ENCODE measurements at regions not wholly inside any gene's neighbourhood (a gene's known extent, or its start where the extent isn't known, plus 50 kb on each side); places are given as distances from the start of the nearest gene placed in this dataset.

DNA sequence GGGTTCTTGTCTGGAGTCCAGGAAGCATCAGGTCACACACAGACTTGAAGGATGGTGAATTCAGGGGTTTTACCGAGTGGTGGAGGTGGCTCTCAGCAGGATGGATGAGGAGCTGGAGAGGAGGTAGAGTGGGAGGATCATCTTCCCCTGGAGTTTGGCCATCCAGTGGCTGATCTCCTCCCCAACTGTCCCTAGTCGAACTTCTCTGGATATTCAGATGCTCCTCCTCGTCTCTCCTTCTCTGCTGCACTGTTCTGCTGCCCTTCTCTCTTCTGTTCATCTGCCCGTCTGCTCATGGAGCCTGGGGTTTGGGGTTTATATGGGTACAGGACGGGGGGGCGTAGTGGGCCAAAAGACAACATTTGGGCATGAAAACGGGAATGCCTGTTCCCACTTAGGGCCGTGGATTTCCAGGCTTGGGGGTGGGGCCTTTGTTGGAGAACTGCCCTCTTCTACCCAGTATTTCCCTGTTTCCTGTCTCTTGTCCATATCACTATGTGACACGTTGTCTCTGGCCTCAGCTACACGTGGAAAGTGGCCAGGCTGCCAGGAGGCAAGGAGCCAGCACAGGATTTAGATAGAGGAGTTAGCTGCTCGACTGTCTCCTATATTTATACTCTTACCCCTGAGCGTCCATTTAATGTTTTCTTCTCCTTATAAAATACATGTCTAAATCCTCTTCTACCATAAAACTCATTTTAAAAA is 76.7 kb downstream of the SIPA1L2 start (continued):
- TF ChIP-seq JUN (IDR thresholded peaks at IDR 0.05; ENCODE audit: low read depth, low read length), result no peak

Data from H1 (cell line).